H1 (cell line): ENCODE measurements at regions not wholly inside any gene's neighbourhood (a gene's known extent, or its start where the extent isn't known, plus 50 kb on each side); places are given as distances from the start of the nearest gene placed in this dataset.

Source experiments
- CTCF ChIA-PET: fragments of 300-600 bp; sonication (Branson Sonifier 250); formaldehyde crosslinking; loops from one replicate; lab custom pipeline; 2021; ENCODE audit not compliant: partially characterized antibody; lab: Charles Lee
- POLR2A ChIA-PET: fragments of 300-600 bp; sonication (Branson Sonifier 250); formaldehyde crosslinking; loops from one replicate; lab custom pipeline; 2021; ENCODE audit warnings: inconsistent platforms; ENCODE audit not compliant: partially characterized antibody; lab: Charles Lee
- DNase-seq, 2 experiments: peaks; one replicate each; pipeline versions ENCODE4 v3.0.0 to v3.0.0-alpha.2; 2010 to 2022; ENCODE audit warnings: low spot score in 2 of 2, low read depth in 1 of 2, mixed read lengths in 1 of 2
- FAIRE-seq: peaks from 2 replicates; lab custom pipeline; 2011; peaks lifted over from hg19 to GRCh38; lab: Jason Lieb, UNC
- H2AFZ ChIP-seq: 2 replicates; pipeline ENCODE4 v1.8.1; 2012; ENCODE audit warnings: low read length, inconsistent platforms
- H2AK5ac ChIP-seq: 2 replicates; pipeline ENCODE4 v1.6.1; 2013; ENCODE audit warnings: low read depth, low read length
- H2BK120ac ChIP-seq: replicated peaks from 2 replicates; pipeline ENCODE3; 2013; ENCODE audit warnings: low read depth, low read length, inconsistent platforms
- H2BK12ac ChIP-seq: 2 replicates; pipeline ENCODE4 v1.6.1; 2013; ENCODE audit warnings: low read depth, low read length
- H2BK15ac ChIP-seq: 2 replicates; pipeline ENCODE4 v1.6.1; 2013; ENCODE audit warnings: low read length
- H2BK20ac ChIP-seq: 2 replicates; pipeline ENCODE4 v1.6.1; 2013; ENCODE audit warnings: low read length
- H2BK5ac ChIP-seq: 2 replicates; pipeline ENCODE4 v1.6.1; 2013; ENCODE audit warnings: low read depth, low read length
- H3K14ac ChIP-seq: 2 replicates; pipeline ENCODE4 v1.6.1; 2013; ENCODE audit warnings: inconsistent platforms; ENCODE audit not compliant: insufficient read length
- H3K18ac ChIP-seq: 2 replicates; pipeline ENCODE4 v1.6.1; 2013; ENCODE audit warnings: low read length; ENCODE audit errors: extremely low read depth
- H3K23ac ChIP-seq: 2 replicates; pipeline ENCODE4 v1.6.1; 2013; ENCODE audit warnings: inconsistent platforms; ENCODE audit not compliant: insufficient read length
- H3K23me2 ChIP-seq: 2 replicates; pipeline ENCODE4 v1.6.1; 2013; ENCODE audit warnings: low read depth, low read length
- H3K27ac ChIP-seq: 2 replicates; pipeline ENCODE4 v1.6.1; 2011; ENCODE audit warnings: low read depth, low read length, inconsistent platforms
- H3K27me3 ChIP-seq, 4 experiments: replicated peaks in 1 of 4; 1 replicate in 1 of 4; 2 replicates in 3 of 4; pipeline versions ENCODE4 v1.6.1 to v1.8.1; 2011 to 2013; ENCODE audit warnings: low read length in 3 of 4, mild to moderate bottlenecking in 3 of 4, inconsistent platforms in 2 of 4, mixed read lengths in 2 of 4, moderate library complexity in 1 of 4; ENCODE audit not compliant: control insufficient read depth in 3 of 4, insufficient read depth in 3 of 4; ENCODE audit errors: extremely low read depth in 1 of 4
- H3K36me3 ChIP-seq, 4 experiments: 2 replicates each; pipeline versions ENCODE4 v1.6.1 to v1.8.1; 2011 to 2013; ENCODE audit warnings: mild to moderate bottlenecking in 4 of 4, low read length in 3 of 4, moderate library complexity in 2 of 4, control low read depth in 1 of 4, inconsistent platforms in 1 of 4; ENCODE audit not compliant: insufficient read depth in 4 of 4, control insufficient read depth in 2 of 4
- H3K4ac ChIP-seq: replicated peaks from 2 replicates; pipeline ENCODE3; 2013; ENCODE audit warnings: low read length, low read depth, mixed read lengths, inconsistent platforms; ENCODE audit not compliant: insufficient read length
- H3K4me1 ChIP-seq, 4 experiments: replicated peaks in 1 of 4; 1 replicate in 1 of 4; 2 replicates in 3 of 4; pipeline versions ENCODE4 v1.6.1 to v1.8.1; 2011 to 2013; ENCODE audit warnings: low read length in 3 of 4, inconsistent platforms in 2 of 4, mixed read lengths in 1 of 4; ENCODE audit not compliant: insufficient read depth in 4 of 4, control insufficient read depth in 3 of 4
- H3K4me2 ChIP-seq, 2 experiments: 2 replicates each; pipeline versions ENCODE4 v1.6.1 to v1.8.1; 2011 to 2013; ENCODE audit warnings: low read depth in 2 of 2, low read length in 2 of 2, control low read depth in 1 of 2, inconsistent platforms in 1 of 2, mild to moderate bottlenecking in 1 of 2; ENCODE audit not compliant: insufficient read depth in 1 of 2
- H3K4me3 ChIP-seq, 4 experiments: fragments of 200-600, 300-600 bp in 1 of 4; sonication (generic), shearing (Covaris generic), sonication (Bioruptor Twin) in 1 of 4; 2 replicates each; pipeline versions ENCODE4 v1.5.1 to v1.8.1; 2011 to 2016; ENCODE audit warnings: low read length in 4 of 4, low read depth in 3 of 4, control low read depth in 2 of 4, inconsistent platforms in 2 of 4, mild to moderate bottlenecking in 2 of 4, mixed read lengths in 1 of 4, moderate library complexity in 1 of 4; ENCODE audit not compliant: insufficient read depth in 2 of 4; ENCODE audit errors: extremely low read depth in 1 of 4
- H3K56ac ChIP-seq: replicated peaks from 2 replicates; pipeline ENCODE3; 2013; ENCODE audit warnings: low read depth, mild to moderate bottlenecking, mixed read lengths, low read length, inconsistent platforms; ENCODE audit not compliant: insufficient read length
- H3K79me1 ChIP-seq: 2 replicates; pipeline ENCODE4 v1.6.1; 2013; ENCODE audit warnings: low read depth, low read length, control low read depth
- H3K79me2 ChIP-seq, 2 experiments: 2 replicates each; pipeline versions ENCODE4 v1.6.1 to v1.8.1; 2012 to 2013; ENCODE audit warnings: low read length in 2 of 2, mild to moderate bottlenecking in 2 of 2, inconsistent platforms in 1 of 2; ENCODE audit not compliant: insufficient read depth in 2 of 2, control insufficient read depth in 1 of 2
- H3K9ac ChIP-seq, 4 experiments: replicated peaks in 1 of 4; 1 replicate in 1 of 4; 2 replicates in 3 of 4; pipeline versions ENCODE4 v1.6.1 to v1.8.1; 2011 to 2013; ENCODE audit warnings: low read depth in 3 of 4, low read length in 3 of 4, control low read depth in 2 of 4, mild to moderate bottlenecking in 2 of 4, moderate library complexity in 2 of 4, inconsistent platforms in 1 of 4; ENCODE audit errors: extremely low read depth in 1 of 4
- H3K9me3 ChIP-seq, 2 experiments: 2 replicates each; pipeline versions ENCODE4 v1.6.1 to v1.8.1; 2012 to 2013; ENCODE audit warnings: mild to moderate bottlenecking in 2 of 2, moderate library complexity in 2 of 2, control low read depth in 1 of 2, inconsistent platforms in 1 of 2, low read depth in 1 of 2, low read length in 1 of 2, mixed read lengths in 1 of 2; ENCODE audit not compliant: insufficient read depth in 2 of 2
- H4K20me1 ChIP-seq, 2 experiments: replicated peaks in 1 of 2; 2 replicates each; pipeline versions ENCODE3 to v1.8.1; 2011 to 2013; ENCODE audit warnings: inconsistent platforms in 2 of 2, low read length in 2 of 2, mild to moderate bottlenecking in 1 of 2; ENCODE audit not compliant: insufficient read depth in 2 of 2, control insufficient read depth in 1 of 2
- H4K5ac ChIP-seq: 2 replicates; pipeline ENCODE4 v1.6.1; 2013; ENCODE audit warnings: low read length, low read depth, mixed read lengths, inconsistent platforms; ENCODE audit not compliant: insufficient read length
- H4K8ac ChIP-seq: 2 replicates; pipeline ENCODE4 v1.8.0; 2013; ENCODE audit warnings: mild to moderate bottlenecking, moderate library complexity, low read length, inconsistent platforms; ENCODE audit not compliant: insufficient read depth; ENCODE audit errors: extremely low read depth
- H4K91ac ChIP-seq: replicated peaks from 2 replicates; pipeline ENCODE3; 2013; ENCODE audit warnings: low read length, mixed read lengths, inconsistent platforms; ENCODE audit not compliant: insufficient read length
- ATF2 ChIP-seq: IDR thresholded peaks from 2 replicates; pipeline ENCODE4 v1.6.1; 2012; ENCODE audit warnings: low read length, inconsistent platforms
- BCL11A ChIP-seq, 2 experiments: IDR thresholded peaks; one replicate each; pipeline ENCODE4 v1.6.1; 2011; ENCODE audit warnings: low read depth in 2 of 2, low read length in 2 of 2, mild to moderate bottlenecking in 2 of 2
- CHD1 ChIP-seq: IDR thresholded peaks from 2 replicates; pipeline ENCODE4 v1.6.1; 2012; ENCODE audit warnings: low read depth, low read length, improper control_type of control experiment
- GABPA ChIP-seq: IDR thresholded peaks from 2 replicates; pipeline ENCODE4 v1.6.1; 2011; ENCODE audit warnings: mild to moderate bottlenecking, low read length, moderate library complexity, borderline replicate concordance; ENCODE audit not compliant: insufficient read depth
- MAX ChIP-seq: IDR thresholded peaks from 2 replicates; pipeline ENCODE4 v1.6.1; 2012; ENCODE audit warnings: inconsistent platforms
- RAD21 ChIP-seq, 2 experiments: IDR thresholded peaks in 1 of 2; conservative IDR thresholded peaks in 1 of 2; 2 replicates each; pipeline ENCODE4 v1.6.1; 2011; ENCODE audit warnings: low read depth in 2 of 2, low read length in 2 of 2, improper control_type of control experiment in 1 of 2, inconsistent platforms in 1 of 2, mild to moderate bottlenecking in 1 of 2, moderate library complexity in 1 of 2
- RXRA ChIP-seq: IDR thresholded peaks from 2 replicates; pipeline ENCODE4 v1.6.1; 2011; ENCODE audit warnings: low read depth, mild to moderate bottlenecking, low read length, moderate library complexity; ENCODE audit not compliant: insufficient read depth
- SAP30 ChIP-seq: fragments of 300-600 bp; sonication (generic); IDR thresholded peaks from 2 replicates; pipeline ENCODE4 v1.7.1; 2012; ENCODE audit warnings: low read length, moderate library complexity, mild to moderate bottlenecking, inconsistent platforms; ENCODE audit not compliant: insufficient read depth, insufficient replicate concordance
- SP2 ChIP-seq: IDR thresholded peaks from 2 replicates; pipeline ENCODE4 v1.6.1; 2012; ENCODE audit warnings: mild to moderate bottlenecking, low read length, inconsistent platforms
- WGBS, 2 experiments: shearing (Covaris generic) in 1 of 2; methylation state at CpG; one replicate each; pipeline versions ENCODE4 v1.1.6 to v1.1.7; 2013 to 2015; ENCODE audit warnings: low lambda C conversion rate in 2 of 2, mixed read lengths in 2 of 2, inconsistent platforms in 1 of 2, low coverage in 1 of 2, missing lambda C conversion rate in 1 of 2; ENCODE audit not compliant: insufficient replicate concordance in 2 of 2, insufficient coverage in 1 of 2, insufficient read length in 1 of 2; ENCODE audit errors: extremely low coverage in 1 of 2, missing lambda C conversion rate in 1 of 2; 5-methylcytosine and 5-hydroxymethylcytosine counted together

GRCh38 chr5:159678657-159679392 is 237.5 kb upstream of the ADRA1B start:
- H2BK12ac ChIP-seq: no peak overlapping the region
- FAIRE-seq (no peak), DNase-seq (no peak)
- H4K8ac ChIP-seq: no peak overlapping the region; the same call in 1 of the 2 replicates
- H3K4ac ChIP-seq: no peak overlapping the region
- H2AK5ac ChIP-seq: no peak overlapping the region
- H2BK15ac ChIP-seq: no peak overlapping the region
- no peaks in the 10 kb centered on the region for H3K4me1 ChIP-seq
- H3K9ac ChIP-seq: no peak overlapping the region
- no peak overlapping the region for H2BK20ac ChIP-seq
- ChIA-PET POLR2A (no interaction called here), CTCF (no interaction called here)
- no peak overlapping the region for H3K4me2 ChIP-seq
- H3K56ac ChIP-seq: no peak overlapping the region
- H2BK5ac ChIP-seq: no peak overlapping the region
- WGBS, 2 experiments: 62% methylated on average over 1 of the region's 1 CpG; no CpG with 5 or more reads in 1 of the 2 experiments
- no peak overlapping the region for H3K18ac ChIP-seq
- no peak overlapping the region for H4K91ac ChIP-seq
- no peaks in the 10 kb centered on the region for H3K79me1 ChIP-seq
- no peaks in the 10 kb centered on the region for H4K20me1 ChIP-seq
- no peaks in the 10 kb centered on the region for H3K23me2 ChIP-seq
- H4K5ac ChIP-seq: no peak overlapping the region
- peaks cover 13 to 28% of the 10 kb centered on the region in 2 experiments for H3K9me3 ChIP-seq
- no peak overlapping the region for H3K27ac ChIP-seq
- H3K23ac ChIP-seq: no peak overlapping the region
- no peaks in the 10 kb centered on the region for H3K79me2 ChIP-seq
- H2AFZ ChIP-seq: no peak overlapping the region
- no peaks in the 10 kb centered on the region for H3K27me3 ChIP-seq
- no peak overlapping the region for H3K14ac ChIP-seq
- H3K36me3 ChIP-seq: no peaks in the 10 kb centered on the region
- no peak overlapping the region for H2BK120ac ChIP-seq
- no peak overlapping the region for H3K4me3 ChIP-seq
- no peak for TF ChIP-seq RAD21 (IDR thresholded peaks at IDR 0.05 in 1 of 2, conservative IDR thresholded peaks at IDR 0.05 in 1 of 2; ENCODE audit: low read depth in 2 of 2, low read length in 2 of 2)
- TF ChIP-seq SP2: no peak
- no peak for TF ChIP-seq MAX
- TF ChIP-seq BCL11A (IDR thresholded peaks at IDR 0.05; ENCODE audit: low read depth in 2 of 2, low read length in 2 of 2): no peak
- no peak for TF ChIP-seq RXRA
- TF ChIP-seq CHD1: no peak
- TF ChIP-seq GABPA: no peak
- TF ChIP-seq SAP30: no peak
- TF ChIP-seq ATF2: no peak
